ENCODE measurements at regions not wholly inside any gene's neighbourhood (a gene's known extent, or its start where the extent isn't known, plus 50 kb on each side); places are given as distances from the start of the nearest gene placed in this dataset.

- no peak for DNase-seq
Measured at GRCh38 chr2:153189091-153189888, 289.3 kb downstream of the RPRM start.

GRCh38 chr2:153179808-153180207 lies 298.8 kb downstream of the RPRM start:
- DNase-seq, result no peak

DNA sequence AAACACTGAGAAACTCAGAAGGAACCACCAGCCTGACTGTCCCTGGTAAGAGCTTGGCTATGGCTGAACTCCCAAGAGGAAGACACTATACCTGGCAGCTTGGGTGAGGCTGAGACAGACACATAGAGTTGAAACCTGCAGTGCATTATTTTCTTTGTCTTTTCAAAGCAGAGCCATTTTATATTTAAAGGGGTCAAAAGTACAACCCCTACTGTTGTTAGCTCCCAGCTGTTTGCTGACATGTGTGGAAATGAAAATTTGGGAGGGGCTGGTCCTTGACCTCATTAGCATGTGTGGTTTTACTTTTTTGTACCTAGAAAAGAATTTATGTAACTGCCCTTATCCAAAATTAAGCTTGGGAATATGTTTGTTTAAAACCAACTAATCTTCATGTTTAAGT lies 309.0 kb downstream of the RPRM start:
- DNase-seq, result no peak

DNA sequence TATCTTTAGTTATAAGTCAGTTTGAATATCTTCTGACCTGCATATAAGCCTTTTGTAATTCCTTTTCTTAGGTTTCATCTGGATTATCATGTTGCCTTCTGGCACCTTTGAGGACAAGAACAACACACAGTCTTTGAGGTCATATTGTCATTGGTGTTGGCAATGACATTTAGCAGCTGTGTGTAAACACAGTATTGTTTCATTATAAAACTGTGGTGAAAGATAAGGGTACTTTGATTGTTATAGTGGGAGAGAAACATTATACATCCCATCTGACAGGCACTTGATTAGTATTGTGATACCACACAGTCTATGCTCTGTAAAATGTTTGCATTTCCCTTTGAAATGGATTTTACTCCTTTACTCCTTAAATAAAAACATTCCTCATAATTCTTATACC lies 313.5 kb downstream of the RPRM start:
- DNase-seq, result no peak

DNA sequence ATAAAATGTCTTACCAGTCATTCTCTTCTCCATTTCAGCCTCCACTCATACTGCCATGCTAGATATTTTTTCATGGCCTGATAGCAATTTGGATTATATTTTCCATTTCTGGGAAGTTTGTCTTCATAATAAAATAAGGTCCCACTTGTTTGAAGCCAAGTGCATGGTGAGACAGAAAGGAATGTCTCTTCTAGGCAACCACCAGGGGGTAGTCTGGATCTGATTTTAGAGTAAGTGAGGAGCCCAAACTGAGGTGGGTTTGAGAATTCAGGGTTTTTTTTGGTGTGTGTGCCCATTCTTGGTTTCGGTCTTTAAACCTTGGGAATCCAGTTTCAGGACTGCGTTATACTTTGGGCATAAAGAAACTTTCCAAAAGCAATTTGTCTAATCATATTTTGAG lies 315.5 kb downstream of the RPRM start:
- peak; percentile 56 for DNase-seq

- DNase-seq, result no peak
Measured at GRCh38 chr2:153156743-153157142, 321.8 kb downstream of the RPRM start.

- DNase-seq, result no peak
Measured at GRCh38 chr2:153152036-153152435, 326.5 kb downstream of the RPRM start.

DNA sequence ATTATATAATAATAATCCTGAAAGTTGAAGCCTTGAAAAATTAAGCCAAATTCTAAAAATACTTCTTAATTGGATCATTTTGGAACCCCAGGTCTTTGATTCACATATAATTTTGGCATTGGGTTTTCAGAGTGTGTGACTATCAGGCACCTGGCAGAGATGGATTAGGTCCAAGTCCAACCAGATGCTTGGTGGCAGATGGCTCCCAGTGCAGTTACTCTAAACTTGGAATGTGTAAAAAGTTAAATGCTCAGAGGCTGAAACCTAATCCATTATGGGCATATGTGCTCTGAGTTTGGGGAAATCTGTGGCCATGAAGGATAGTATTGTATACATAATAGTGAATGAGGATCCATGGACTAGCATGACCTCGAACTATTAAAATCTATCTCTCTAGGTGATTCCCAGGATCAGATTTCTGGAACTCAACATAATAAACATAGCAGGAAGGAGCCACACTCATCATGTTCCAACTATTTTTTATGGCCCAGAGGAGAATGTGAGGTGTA lies 333.0 kb downstream of the RPRM start:
- no peak for DNase-seq

DNA sequence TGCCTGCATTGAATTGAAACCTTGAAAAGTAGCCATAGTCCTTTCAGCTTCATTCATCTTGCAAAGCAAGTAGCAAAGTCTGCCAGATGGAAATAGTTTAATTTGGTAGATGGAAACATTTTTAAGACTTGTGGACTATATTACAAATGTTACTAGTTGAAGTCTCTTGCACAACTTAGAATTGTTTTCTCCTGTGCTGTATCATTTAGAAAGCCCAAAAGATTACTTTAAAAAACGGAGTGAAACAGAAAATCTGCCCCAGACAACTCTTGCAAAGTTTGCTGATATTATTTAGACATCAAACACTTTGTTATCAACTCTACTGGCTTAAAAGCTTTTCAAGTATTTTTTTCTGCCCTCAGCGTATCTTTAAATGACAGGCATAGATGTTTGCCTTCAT lies 335.0 kb downstream of the RPRM start:
- no peak for DNase-seq

DNA sequence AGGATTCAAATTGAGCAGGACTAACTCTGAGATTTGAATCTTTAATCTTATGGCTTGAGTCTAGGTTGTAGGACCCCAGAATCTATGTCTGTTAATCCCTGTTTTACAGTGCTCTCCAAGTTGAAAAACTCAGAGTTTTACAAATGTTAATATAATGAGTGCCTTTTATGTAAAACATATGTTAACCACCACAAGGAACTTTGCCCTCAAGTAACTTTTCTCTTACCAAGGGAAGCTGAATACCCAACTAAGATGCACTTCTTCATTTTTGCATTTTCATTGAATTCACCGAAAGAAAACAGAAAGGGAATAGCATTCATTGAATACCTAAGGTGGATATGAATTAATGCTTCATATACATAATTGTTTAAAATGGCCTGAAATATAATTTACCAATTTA lies 338.1 kb downstream of the RPRM start:
- DNase-seq, result no peak

DNA sequence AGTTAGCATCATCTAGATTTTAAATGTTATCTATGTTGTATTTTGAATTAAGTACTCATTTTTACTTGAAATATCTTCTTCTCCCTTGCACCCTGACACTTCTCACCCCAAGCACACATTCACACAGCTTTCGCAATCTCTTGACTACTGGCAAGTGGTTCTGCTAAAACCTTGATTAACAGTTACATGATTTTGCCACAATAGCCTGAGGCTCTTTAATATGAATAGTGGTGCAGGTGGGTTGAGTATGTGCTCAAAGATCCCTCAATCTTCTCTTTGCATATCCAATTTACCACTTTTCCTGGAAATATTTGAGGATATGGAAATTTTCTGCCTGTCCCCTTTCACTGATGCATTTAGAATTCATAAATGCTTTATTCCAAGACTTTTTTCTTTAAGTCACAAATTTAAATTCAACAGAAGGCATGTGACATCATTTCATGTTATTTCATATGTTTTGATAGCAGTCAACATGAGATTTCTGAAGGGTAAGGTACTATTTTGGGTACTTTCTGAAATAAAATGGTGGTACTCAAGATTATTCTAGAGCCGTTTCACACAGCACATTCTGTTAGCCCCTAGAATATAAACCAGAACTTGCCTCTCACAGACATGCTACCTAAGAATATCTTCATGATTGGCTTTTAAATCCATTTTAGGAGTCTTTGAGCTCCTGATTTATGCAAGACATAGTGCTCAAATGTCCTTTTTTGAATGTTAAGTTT lies 339.7 kb downstream of the RPRM start:
- DNase-seq, result no peak

- no peak for DNase-seq
Measured at GRCh38 chr2:153136216-153136615, 342.3 kb downstream of the RPRM start.

GRCh38 chr2:153134725-153135124 lies 343.8 kb downstream of the RPRM start:
- no peak for DNase-seq

DNA sequence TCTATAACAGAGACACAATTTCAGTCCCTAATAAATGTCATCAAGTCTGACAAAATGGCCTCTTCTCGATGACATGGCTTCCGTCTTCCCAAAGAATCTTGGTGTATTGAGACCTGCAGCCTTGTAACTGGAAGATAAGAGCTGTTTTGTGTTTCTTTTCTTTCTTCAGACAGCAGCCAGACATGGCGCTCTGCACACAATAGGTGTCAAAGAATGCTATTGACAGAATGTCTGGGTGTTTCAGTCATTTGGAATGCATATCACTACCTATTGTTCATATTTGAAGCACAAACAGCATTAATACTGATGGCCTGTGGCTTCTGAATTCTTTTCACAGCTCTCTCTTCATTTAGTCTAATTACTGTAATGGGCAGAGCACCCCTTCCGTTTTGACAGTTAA lies 344.8 kb downstream of the RPRM start:
- no peak for DNase-seq

- no peak for DNase-seq
Measured at GRCh38 chr2:153132418-153132817, 346.1 kb downstream of the RPRM start.

DNA sequence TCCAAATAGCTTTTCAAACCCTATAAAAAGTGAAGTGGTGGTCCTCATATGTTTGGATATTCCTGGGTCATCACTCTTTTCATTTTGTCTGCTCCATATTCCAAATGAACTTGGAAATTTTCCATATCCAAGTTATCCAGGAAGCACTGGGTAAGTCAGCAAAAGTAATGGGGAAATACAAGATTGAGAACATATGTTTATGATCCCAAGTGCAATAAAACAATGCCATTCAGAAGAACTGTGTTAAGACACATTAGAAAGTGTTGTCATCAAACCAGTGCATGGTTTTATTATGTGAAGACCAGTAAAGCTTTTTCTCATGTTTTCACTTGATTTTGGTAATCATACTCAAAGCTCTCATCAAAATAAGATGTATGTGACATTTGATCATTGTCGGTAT lies 363.4 kb downstream of the RPRM start:
- DNase-seq, result no peak

DNA sequence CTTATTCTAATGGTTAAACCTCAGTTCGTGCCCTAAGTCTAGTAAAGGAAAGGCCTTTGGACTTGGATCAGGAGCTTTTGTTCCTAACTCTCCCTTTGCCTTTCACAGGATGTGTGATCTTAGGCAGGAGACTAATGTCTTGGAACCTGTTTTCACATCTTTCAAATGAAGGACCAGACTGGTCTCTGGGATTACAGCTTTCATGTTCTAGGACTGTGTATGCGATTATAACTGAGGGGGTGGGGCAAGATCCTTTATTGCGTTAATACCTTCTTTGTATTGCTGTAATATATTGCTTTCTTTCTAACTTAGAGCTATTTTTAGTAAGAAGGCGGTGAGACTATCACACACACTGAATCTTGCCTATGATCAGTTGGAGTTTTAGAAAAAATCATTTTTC lies 368.1 kb downstream of the RPRM start:
- DNase-seq, result no peak

- no peak for DNase-seq
Measured at GRCh38 chr2:153109793-153110192, 368.8 kb downstream of the RPRM start.

DNA sequence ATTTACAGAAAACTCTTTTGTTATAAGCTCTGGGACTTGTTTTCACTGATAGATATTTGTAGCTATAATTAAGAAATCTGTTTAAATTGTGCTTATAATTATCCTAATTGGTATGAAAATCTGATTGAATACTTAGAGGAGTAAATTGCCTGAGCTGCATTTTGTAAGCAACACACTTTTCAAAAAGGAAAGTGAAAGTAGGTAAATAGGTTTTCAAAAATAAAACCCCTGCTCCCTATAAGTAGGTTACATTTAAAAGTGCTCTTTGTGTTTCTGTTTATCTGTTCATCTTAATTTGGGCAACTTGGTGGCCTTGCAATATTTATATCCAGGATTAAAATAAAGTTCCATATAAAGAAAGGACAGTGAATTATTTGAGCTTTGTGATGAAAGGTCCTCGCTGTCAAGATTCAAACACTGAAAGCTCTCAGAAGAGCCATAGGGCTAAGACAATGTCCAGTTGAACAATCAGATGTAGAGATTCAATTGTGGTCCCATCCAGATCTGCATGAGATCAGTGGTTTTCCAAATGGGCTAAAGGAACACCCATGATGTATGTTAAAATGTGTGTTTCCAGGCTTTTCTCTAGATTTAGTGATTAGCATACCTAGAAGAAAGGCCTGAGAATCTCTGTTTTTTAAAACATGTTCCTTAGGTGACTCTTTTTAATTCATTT lies 371.6 kb downstream of the RPRM start:
- no peak for DNase-seq

- DNase-seq, result no peak
Measured at GRCh38 chr2:153105829-153106578, 372.6 kb downstream of the RPRM start.

DNA sequence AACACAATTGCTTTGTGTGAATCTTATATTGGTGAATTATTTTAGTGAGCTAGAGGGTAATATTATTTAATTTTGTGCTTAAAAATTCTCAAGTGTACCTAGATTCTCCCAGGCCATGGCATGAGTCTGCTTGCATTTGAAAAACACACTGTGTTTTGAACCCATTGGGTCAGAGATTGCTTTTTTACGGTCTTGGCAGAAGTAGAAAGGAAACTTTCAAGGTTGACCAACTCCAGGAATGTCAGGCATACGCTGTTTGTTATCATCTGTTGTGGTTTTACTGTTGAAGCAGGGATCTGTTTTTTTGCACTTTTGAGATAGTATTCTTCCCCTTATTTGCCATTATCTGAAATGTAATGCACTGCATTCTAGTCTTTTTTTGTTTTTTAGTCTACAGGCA lies 377.4 kb downstream of the RPRM start:
- DNase-seq, result no peak

DNA sequence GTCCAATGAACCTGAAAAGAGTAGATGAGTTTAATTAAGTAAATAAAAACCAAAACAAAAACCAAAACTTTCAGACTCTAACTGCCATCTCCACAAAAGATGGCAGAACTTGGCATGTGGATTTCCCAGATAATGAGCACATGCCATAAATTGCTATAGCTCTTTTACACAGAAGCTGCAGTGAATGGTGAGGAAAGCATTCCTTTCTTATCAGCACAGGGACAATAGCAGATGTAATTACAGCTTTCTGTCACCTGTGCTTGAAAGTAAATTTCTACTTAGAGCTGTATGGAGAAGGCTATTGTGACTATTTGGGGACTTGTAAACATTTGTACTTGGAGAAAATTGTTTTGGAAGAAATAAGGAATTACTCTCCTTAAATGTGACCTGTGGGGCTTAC lies 378.4 kb downstream of the RPRM start:
- no peak for DNase-seq

DNA sequence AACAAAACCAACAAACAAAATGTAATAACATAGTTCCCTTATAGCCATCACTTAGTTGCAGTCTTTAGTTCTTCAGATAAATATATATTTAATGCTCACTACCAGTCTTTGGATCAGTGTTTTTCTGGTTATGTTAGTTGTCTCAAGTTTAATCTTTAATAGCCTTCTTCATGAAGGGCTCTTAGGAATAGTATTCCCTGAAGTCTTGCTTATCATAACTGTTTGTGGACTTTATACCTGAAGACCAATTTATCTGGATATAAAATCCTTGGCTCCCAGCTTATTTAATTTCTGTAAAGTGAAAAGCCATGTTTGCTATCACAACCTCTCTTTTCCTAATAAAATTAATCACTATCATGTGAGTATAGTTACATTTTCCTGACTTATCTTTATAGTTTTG lies 379.7 kb downstream of the ARL6IP6 start:
- DNase-seq, result no peak

Measured in islet precursor cell (in vitro differentiated cells).